K562 (cell line): ENCODE measurements at regions not wholly inside any gene's neighbourhood (a gene's known extent, or its start where the extent isn't known, plus 50 kb on each side); places are given as distances from the start of the nearest gene placed in this dataset.

Source experiments
- ATAC-seq: fragments of 200-7000 bp; cut with Tn5 transposase; 3 replicates; pipeline ENCODE4 v1.9.1; 2020; ENCODE audit warnings: moderate library complexity
- BruUV-seq: library from RNA; stranded (reverse); fragments of 400-500 nt; replicated peaks from 2 replicates; lab custom pipeline; 2021; lab: Mats Ljungman, UMichigan
- CTCF ChIA-PET: fragments of 300-600 bp; formaldehyde crosslinking; extraction: SDS; loops from one replicate; lab custom pipeline; 2021; ENCODE audit warnings: low intra/inter-chr PET ratio; lab: Yijun Ruan, JAX
- POLR2A ChIA-PET: fragments of 300-600, 350-650 bp; sonication (Branson Sonifier 250); formaldehyde crosslinking; extraction: SDS; loops from one replicate; lab custom pipeline; 2021; ENCODE audit warnings: antibody characterized with exemption, inconsistent platforms; lab: Yijun Ruan, JAX
- DNase-seq, 4 experiments: peaks; one replicate each; pipeline versions ENCODE4 v3.0.0 to v3.0.0-alpha.2; 2011 to 2018; ENCODE audit warnings: low spot score in 3 of 4, mixed read lengths in 3 of 4; ENCODE audit errors: extremely low read depth in 1 of 4
- FAIRE-seq: peaks from 2 replicates; lab custom pipeline; 2011; peaks lifted over from hg19 to GRCh38; lab: Jason Lieb, UNC
- H2AFZ ChIP-seq: 2 replicates; pipeline ENCODE4 v1.6.0; 2011; ENCODE audit warnings: low read depth, low read length, control low read depth, inconsistent platforms
- H3K27ac ChIP-seq: fragments of 200-600 bp; 3 replicates; pipeline ENCODE4 v1.8.0; 2011; ENCODE audit warnings: low read depth, mild to moderate bottlenecking, control low read depth, inconsistent platforms, low read length, moderate library complexity, mixed read lengths; ENCODE audit errors: extremely low read depth
- H3K27me3 ChIP-seq, 2 experiments: fragments of 300-600 bp in 1 of 2; 2 replicates in 1 of 2; 3 replicates in 1 of 2; pipeline versions ENCODE4 v1.6.0 to v1.8.0; 2011; ENCODE audit warnings: inconsistent platforms in 2 of 2, low read length in 2 of 2, mild to moderate bottlenecking in 1 of 2, mixed read lengths in 1 of 2, moderate library complexity in 1 of 2; ENCODE audit not compliant: control insufficient read depth in 2 of 2, insufficient read depth in 2 of 2
- H3K36me3 ChIP-seq: fragments of 300-600 bp; 3 replicates; pipeline ENCODE4 v1.8.0; 2011; ENCODE audit warnings: mild to moderate bottlenecking, low read length, inconsistent platforms; ENCODE audit not compliant: control insufficient read depth, insufficient read depth
- H3K4me1 ChIP-seq, 2 experiments: fragments of 200-600 bp in 1 of 2; replicated peaks in 1 of 2; 2 replicates in 1 of 2; 3 replicates in 1 of 2; pipeline versions ENCODE4 v1.5.1 to v1.8.0; 2011; ENCODE audit warnings: inconsistent platforms in 2 of 2, low read length in 2 of 2, mild to moderate bottlenecking in 1 of 2, mixed read lengths in 1 of 2, moderate library complexity in 1 of 2; ENCODE audit not compliant: control insufficient read depth in 2 of 2, insufficient read depth in 2 of 2
- H3K4me2 ChIP-seq: 2 replicates; pipeline ENCODE4 v1.6.1; 2011; ENCODE audit warnings: low read length, control low read depth, inconsistent platforms, mixed read lengths; ENCODE audit not compliant: insufficient read depth
- H3K4me3 ChIP-seq: fragments of 200-600 bp; sonication (generic), shearing (Covaris generic); 2 replicates; pipeline ENCODE4 v1.5.1; 2016; ENCODE audit warnings: control low read depth, inconsistent platforms
- H3K79me2 ChIP-seq: fragments of 200-600 bp; 3 replicates; pipeline ENCODE4 v1.8.0; 2011; ENCODE audit warnings: low read length, inconsistent platforms; ENCODE audit not compliant: control insufficient read depth, insufficient read depth
- H3K9ac ChIP-seq, 2 experiments: 2 replicates each; pipeline versions ENCODE4 v1.6.0 to v1.6.1; 2011; ENCODE audit warnings: low read depth in 2 of 2, low read length in 2 of 2, control low read depth in 1 of 2, inconsistent platforms in 1 of 2, mild to moderate bottlenecking in 1 of 2, mixed read lengths in 1 of 2; ENCODE audit not compliant: insufficient read depth in 1 of 2
- H3K9me1 ChIP-seq: one replicate; pipeline ENCODE4 v1.6.0; 2011; ENCODE audit warnings: inconsistent platforms, mild to moderate bottlenecking, low read length, moderate library complexity; ENCODE audit not compliant: control insufficient read depth, insufficient read depth
- H3K9me3 ChIP-seq: replicated peaks from 2 replicates; pipeline ENCODE4 v1.5.1; 2011; ENCODE audit warnings: low read depth, low read length, inconsistent platforms; ENCODE audit not compliant: control insufficient read depth, insufficient read depth
- H4K20me1 ChIP-seq: replicated peaks from 2 replicates; pipeline ENCODE4 v1.6.1; 2011; ENCODE audit warnings: low read length, inconsistent platforms, mixed read lengths; ENCODE audit not compliant: control insufficient read depth, insufficient read depth
- BCOR ChIP-seq: fragments of 450-650 bp; IDR thresholded peaks from 2 replicates; pipeline ENCODE4 v1.6.1; 2016
- CHCHD3 ChIP-seq: fragments of 250-450 bp; sonication (Bioruptor Pico); IDR thresholded peaks from 2 replicates; pipeline ENCODE4 v2.1.2; 2022; ENCODE audit warnings: mild to moderate bottlenecking
- DACH1 ChIP-seq: fragments of 450-650 bp; IDR thresholded peaks from 2 replicates; pipeline ENCODE4 v1.6.1; 2018; ENCODE audit not compliant: partially characterized antibody
- FOXA3 ChIP-seq, 2 experiments: fragments of 450-650 bp in 1 of 2; sonication (generic) in 1 of 2; formaldehyde crosslinking; IDR thresholded peaks in 1 of 2; conservative IDR thresholded peaks in 1 of 2; 2 replicates each; pipeline versions ENCODE4 v1.4.0 to v1.8.0; 2020 to 2022; ENCODE audit warnings: mild to moderate bottlenecking in 2 of 2, missing genetic modification reagents in 1 of 2
- FOXJ2 ChIP-seq: fragments of 200-800 bp; sonication (Bioruptor generic); IDR thresholded peaks from 2 replicates; pipeline ENCODE4 v1.6.1; 2016; ENCODE audit warnings: missing genetic modification characterization, missing compliant biosample characterization
- GMEB1 ChIP-seq: fragments of 250-450 bp; sonication (Bioruptor Pico); IDR thresholded peaks from 2 replicates; pipeline ENCODE4 v1.4.0; 2020; ENCODE audit warnings: mild to moderate bottlenecking
- MYNN ChIP-seq, 2 experiments: sonication (generic); formaldehyde crosslinking in 1 of 2; IDR thresholded peaks; 2 replicates each; pipeline versions ENCODE4 v1.5.0 to v1.6.1; 2016 to 2020; ENCODE audit warnings: antibody characterized with exemption in 1 of 2, missing genetic modification reagents in 1 of 2
- PHB2 ChIP-seq: fragments of 450-650 bp; IDR thresholded peaks from 2 replicates; pipeline ENCODE4 v1.6.1; 2017; ENCODE audit warnings: low read depth
- RBM39 ChIP-seq: fragments of 200-400 bp; formaldehyde crosslinking; optimal IDR thresholded peaks from 2 replicates; pipeline ENCODE3; 2018; ENCODE audit warnings: low read depth, low read length
- ZBTB2 ChIP-seq: fragments of 450-650 bp; IDR thresholded peaks from 2 replicates; pipeline ENCODE4 v1.6.1; 2016; ENCODE audit warnings: antibody characterized with exemption
- ZNF398 ChIP-seq: fragments of 250-450 bp; sonication (Bioruptor Pico); IDR thresholded peaks from 2 replicates; pipeline ENCODE4 v1.8.0; 2021; ENCODE audit warnings: moderate library complexity, mild to moderate bottlenecking, inconsistent platforms
- ZNF584 ChIP-seq: fragments of 200-800 bp; sonication (Bioruptor generic); IDR thresholded peaks from 2 replicates; pipeline ENCODE4 v1.6.1; 2016; ENCODE audit warnings: low read depth, mild to moderate bottlenecking, missing genetic modification characterization, missing compliant biosample characterization
- WGBS: fragments of 100-300 bp; shearing (Covaris generic); methylation state at CpG from one replicate; pipeline ENCODE4 v1.1.6; 2016; ENCODE audit warnings: low coverage, mixed read lengths; ENCODE audit not compliant: insufficient coverage; ENCODE audit errors: missing lambda C conversion rate; 5-methylcytosine and 5-hydroxymethylcytosine counted together
- in situ Hi-C: fragments of 300-500 bp; cut with MboI; formaldehyde crosslinking; loops from 4 replicates; pipeline ENCODE4 v1.15.0; 2018; ENCODE audit warnings: inconsistent platforms, mixed read lengths
- intact Hi-C: fragments of 100-400 bp; cut with micrococcal nuclease; formaldehyde crosslinking; loops from 2 replicates; pipeline ENCODE4 v1.14.2; 2022

GRCh38 chr3:182284793-182285192 lies 508.5 kb upstream of the ATP11B start (continued):
- no peak for TF ChIP-seq FOXJ2 (tag)
- no peak for TF ChIP-seq PHB2
- no peak for TF ChIP-seq ZNF398

- DNase-seq (no peak), FAIRE-seq (no peak), ATAC-seq (no peak)
- in situ Hi-C loops (no loop called here), intact Hi-C loops (no loop called here)
- WGBS, result 0% methylated on average over 1 of the region's 1 CpG
- Histone ChIP-seq H3K27ac (no peak overlapping the region), H3K27me3 (no peaks in the 10 kb centered on the region), H3K9me1 (no peaks in the 10 kb centered on the region), H3K9me3 (no peaks in the 10 kb centered on the region), H3K36me3 (no peaks in the 10 kb centered on the region), H2AFZ (no peak overlapping the region), H3K4me2 (no peak overlapping the region), H3K4me1 (no peaks in the 10 kb centered on the region), H3K4me3 (no peak overlapping the region), H4K20me1 (no peaks in the 10 kb centered on the region), H3K79me2 (no peaks in the 10 kb centered on the region), H3K9ac (no peak overlapping the region)
- no TSS peak for BruUV-seq
- TF ChIP-seq DACH1 (no peak), CHCHD3 (no peak), FOXA3 (CRISPR knock-in tag; conservative IDR thresholded peaks at IDR 0.05 in 1 of 2, IDR thresholded peaks at IDR 0.05 in 1 of 2) (no peak), GMEB1 (CRISPR knock-in tag) (no peak), RBM39 (no peak), MYNN (IDR thresholded peaks at IDR 0.05) (no peak), MYNN (CRISPR knock-in tag; IDR thresholded peaks at IDR 0.05) (no peak), ZBTB2 (no peak), BCOR (no peak), ZNF584 (CRISPR knock-in tag) (no peak)
- CTCF ChIA-PET, result no interaction called here
- POLR2A ChIA-PET, result interaction anchor here (0.6 kb wide), 1 partner anchor 60 kb away, joined by 3 read pairs; no protein-coding TSS in a partner anchor
Measured at GRCh38 chr3:182292591-182292990, 500.7 kb upstream of the ATP11B start.
